SK-N-SH (cell line): ENCODE measurements at regions not wholly inside any gene's neighbourhood (a gene's known extent, or its start where the extent isn't known, plus 50 kb on each side); places are given as distances from the start of the nearest gene placed in this dataset.
A peak's percentile ranks its signal among the peaks of the same experiment; 100 is the strongest.

ENCODE experiments used
- CTCF ChIA-PET: fragments of 300-600, 350-600 bp; formaldehyde crosslinking; extraction: SDS; loops from one replicate; lab custom pipeline; 2021; lab: Yijun Ruan, JAX
- POLR2A ChIA-PET: fragments of 350-600 bp; sonication (Branson Sonifier 250); formaldehyde crosslinking; extraction: SDS; loops from one replicate; lab custom pipeline; 2020; ENCODE audit warnings: antibody characterized with exemption, inconsistent platforms; lab: Yijun Ruan, JAX
- DNase-seq: peaks from one replicate; pipeline ENCODE4 v3.0.0; 2012
- H2AFZ ChIP-seq: fragments of 200-600 bp; sonication (generic); 2 replicates; pipeline ENCODE4 v1.8.1; 2016; ENCODE audit warnings: antibody characterized with exemption, mild to moderate bottlenecking, low read depth
- H3F3A ChIP-seq: fragments of 200-600 bp; sonication (generic); replicated peaks from 2 replicates; pipeline ENCODE3; 2016; ENCODE audit warnings: antibody characterized with exemption, mild to moderate bottlenecking; ENCODE audit not compliant: insufficient read depth
- H3K27ac ChIP-seq, 2 experiments: fragments of 200-500 bp in 1 of 2; fragments of 200-600 bp in 1 of 2; sonication (Bioruptor generic) in 1 of 2; sonication (generic), shearing (Covaris generic) in 1 of 2; 2 replicates each; pipeline versions ENCODE4 v1.5.1 to v1.6.1; 2014 to 2016; ENCODE audit warnings: low read depth in 2 of 2, inconsistent platforms in 1 of 2, low read length in 1 of 2, mild to moderate bottlenecking in 1 of 2, mixed read lengths in 1 of 2
- H3K27me3 ChIP-seq: fragments of 200-600 bp; sonication (generic), shearing (Covaris generic); 2 replicates; pipeline ENCODE4 v1.6.1; 2016; ENCODE audit warnings: mixed run types; ENCODE audit not compliant: insufficient read depth
- H3K36me3 ChIP-seq, 2 experiments: fragments of 200-500 bp in 1 of 2; fragments of 200-600 bp in 1 of 2; sonication (Bioruptor generic) in 1 of 2; sonication (generic) in 1 of 2; replicated peaks in 1 of 2; 2 replicates each; pipeline versions ENCODE3 to v1.5.1; 2014 to 2016; ENCODE audit warnings: low read length in 1 of 2, mild to moderate bottlenecking in 1 of 2; ENCODE audit not compliant: insufficient read depth in 2 of 2, control insufficient read depth in 1 of 2
- H3K4me1 ChIP-seq, 2 experiments: fragments of 200-500 bp in 1 of 2; fragments of 200-600 bp in 1 of 2; sonication (Bioruptor generic) in 1 of 2; sonication (generic), shearing (Covaris generic) in 1 of 2; 2 replicates each; pipeline versions ENCODE4 v1.5.1 to v1.6.1; 2014 to 2016; ENCODE audit warnings: low read depth in 1 of 2, low read length in 1 of 2, mixed run types in 1 of 2; ENCODE audit not compliant: insufficient read depth in 2 of 2, control insufficient read depth in 1 of 2
- H3K4me2 ChIP-seq: fragments of 200-600 bp; sonication (generic), shearing (Covaris generic); 2 replicates; pipeline ENCODE4 v1.6.1; 2017; ENCODE audit warnings: mixed run types
- H3K4me3 ChIP-seq, 2 experiments: fragments of 200-500 bp in 1 of 2; fragments of 200-600 bp in 1 of 2; sonication (Bioruptor generic) in 1 of 2; sonication (generic), shearing (Covaris generic) in 1 of 2; 2 replicates each; pipeline versions ENCODE4 v1.5.1 to v1.8.1; 2014 to 2016; ENCODE audit warnings: low read depth in 2 of 2, inconsistent platforms in 1 of 2, low read length in 1 of 2, mild to moderate bottlenecking in 1 of 2, mixed read lengths in 1 of 2, moderate library complexity in 1 of 2
- H3K79me2 ChIP-seq: fragments of 200-600 bp; sonication (generic); 2 replicates; pipeline ENCODE4 v1.8.1; 2017; ENCODE audit warnings: mild to moderate bottlenecking; ENCODE audit not compliant: insufficient read depth
- H3K9ac ChIP-seq: fragments of 200-600 bp; sonication (generic); 2 replicates; pipeline ENCODE4 v1.6.1; 2017; ENCODE audit warnings: mixed run types
- H3K9me2 ChIP-seq: fragments of 200-600 bp; sonication (generic); 2 replicates; pipeline ENCODE4 v1.6.1; 2017; ENCODE audit warnings: mixed run types
- H3K9me3 ChIP-seq: fragments of 200-600 bp; sonication (generic); 2 replicates; pipeline ENCODE4 v1.6.1; 2017; ENCODE audit warnings: mixed run types, mild to moderate bottlenecking, moderate library complexity
- H4K20me1 ChIP-seq: fragments of 200-600 bp; sonication (generic); 2 replicates; pipeline ENCODE4 v1.6.1; 2017; ENCODE audit warnings: mild to moderate bottlenecking, mixed run types; ENCODE audit not compliant: insufficient read depth
- CHD2 ChIP-seq: fragments of 150-350 bp; IDR thresholded peaks from 2 replicates; pipeline ENCODE4 v1.6.1; 2018; ENCODE audit warnings: low read length; ENCODE audit not compliant: partially characterized antibody
- CTCF ChIP-seq: fragments of 200-600 bp; sonication (generic); IDR thresholded peaks from 2 replicates; pipeline ENCODE4 v1.6.1; 2017; ENCODE audit warnings: antibody characterized with exemption, mild to moderate bottlenecking, moderate library complexity
- ELF1 ChIP-seq: IDR thresholded peaks from 2 replicates; pipeline ENCODE4 v1.4.0; 2012
- EP300 ChIP-seq, 2 experiments: IDR thresholded peaks; 2 replicates each; pipeline versions ENCODE4 v1.4.0 to v1.6.1; 2012; ENCODE audit warnings: borderline replicate concordance in 1 of 2, low read depth in 1 of 2, low read length in 1 of 2
- EZH2phosphoT487 ChIP-seq: fragments of 200-600 bp; sonication (generic); IDR thresholded peaks from 2 replicates; pipeline ENCODE4 v1.6.1; 2017; ENCODE audit warnings: low read depth, mixed run types, mild to moderate bottlenecking, antibody characterized with exemption, moderate library complexity, borderline replicate concordance
- FOSL2 ChIP-seq: IDR thresholded peaks from 2 replicates; pipeline ENCODE4 v1.4.0; 2012; ENCODE audit warnings: low read depth, mild to moderate bottlenecking, moderate library complexity, borderline replicate concordance
- FOXJ3 ChIP-seq: sonication (generic); formaldehyde crosslinking; IDR thresholded peaks from 2 replicates; pipeline ENCODE4 v1.5.1; 2020; ENCODE audit warnings: mild to moderate bottlenecking, missing genetic modification reagents
- GABPA ChIP-seq: IDR thresholded peaks from 2 replicates; pipeline ENCODE4 v1.4.0; 2012; ENCODE audit warnings: low read depth, mild to moderate bottlenecking
- JUND ChIP-seq: IDR thresholded peaks from 2 replicates; pipeline ENCODE4 v1.4.0; 2012
- MAX ChIP-seq: IDR thresholded peaks from 2 replicates; pipeline ENCODE4 v1.4.0; 2012; ENCODE audit warnings: low read depth
- MXI1 ChIP-seq: IDR thresholded peaks from 2 replicates; pipeline ENCODE4 v1.6.1; 2012; ENCODE audit warnings: mild to moderate bottlenecking, low read depth, low read length, improper control_type of control experiment
- NFIC ChIP-seq: IDR thresholded peaks from 2 replicates; pipeline ENCODE4 v1.4.0; 2012; ENCODE audit warnings: borderline replicate concordance
- NRF1 ChIP-seq: IDR thresholded peaks from 2 replicates; pipeline ENCODE4 v1.6.1; 2012; ENCODE audit warnings: low read depth, mild to moderate bottlenecking, low read length
- PBX3 ChIP-seq: IDR thresholded peaks from 2 replicates; pipeline ENCODE4; 2012
- RAD21 ChIP-seq: IDR thresholded peaks from 2 replicates; pipeline ENCODE4 v1.6.1; 2012; ENCODE audit warnings: mild to moderate bottlenecking, low read length
- RFX5 ChIP-seq: IDR thresholded peaks from 2 replicates; pipeline ENCODE4 v1.6.1; 2012; ENCODE audit warnings: mild to moderate bottlenecking, improper control_type of control experiment, low read length
- RXRA ChIP-seq: IDR thresholded peaks from 2 replicates; pipeline ENCODE4 v1.4.0; 2012; ENCODE audit warnings: low read depth, mild to moderate bottlenecking, borderline replicate concordance
- SMC3 ChIP-seq: IDR thresholded peaks from 2 replicates; pipeline ENCODE4 v1.6.1; 2012; ENCODE audit warnings: low read depth, low read length, improper control_type of control experiment
- TCF12 ChIP-seq: IDR thresholded peaks from 2 replicates; pipeline ENCODE4 v1.4.0; 2012
- ZBTB33 ChIP-seq: IDR thresholded peaks from 2 replicates; pipeline ENCODE4 v1.4.0; 2012; ENCODE audit warnings: low read depth, borderline replicate concordance
- WGBS: methylation state at CpG from one replicate; pipeline ENCODE4 v1.1.6; 2017; ENCODE audit warnings: low lambda C conversion rate; 5-methylcytosine and 5-hydroxymethylcytosine counted together

DNA sequence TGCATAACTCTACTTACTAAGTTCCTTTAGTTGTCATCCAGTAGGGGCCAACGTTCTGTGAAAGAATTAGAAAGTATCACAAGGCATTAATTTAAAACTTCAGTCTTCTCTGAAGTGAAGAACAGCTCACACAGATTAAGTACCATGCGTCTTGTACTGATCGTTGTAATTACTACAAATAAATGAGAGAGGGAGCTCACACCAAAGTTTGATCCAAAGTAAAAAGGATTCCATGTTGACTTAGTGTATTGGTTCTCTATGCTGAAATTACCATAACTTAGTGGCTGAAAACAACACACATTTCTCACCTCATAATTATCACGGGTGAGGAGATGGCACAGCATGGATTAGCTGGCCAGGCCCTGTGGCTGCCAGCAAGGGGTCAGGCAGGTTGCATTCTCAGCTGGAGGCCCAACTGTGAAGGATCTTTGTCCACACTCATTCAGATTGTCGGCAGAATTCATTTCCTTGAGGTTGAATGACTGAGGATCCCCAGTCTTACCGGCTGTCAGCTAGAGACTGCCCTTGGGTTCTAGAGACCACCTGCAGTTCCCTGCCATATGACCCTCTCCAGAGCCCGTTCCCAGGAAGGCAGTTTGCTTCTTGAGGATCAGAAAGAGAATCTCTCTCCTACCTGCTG is 169.1 kb downstream of the YTHDC2 start:
- H3K4me3 ChIP-seq = no peak overlapping the region
- 18% methylated on average over 7 of the region's 7 CpGs for WGBS
- no peaks in the 10 kb centered on the region for H4K20me1 ChIP-seq
- H3K9me3 ChIP-seq = no peaks in the 10 kb centered on the region
- TF ChIP-seq EP300 (IDR thresholded peaks at IDR 0.05; ENCODE audit: borderline replicate concordance in 1 of 2, low read depth in 1 of 2, low read length in 1 of 2) (no peak), CTCF (0 out of 2 replicates have a peak, but pooled peaks have one; percentile 16), TCF12 (no peak), RAD21 (peak; percentile 27; the same call in 1 of the 2 replicates), CHD2 (no peak), SMC3 (0 out of 2 replicates have a peak, but pooled peaks have one; percentile 13), FOSL2 (no peak), JUND (no peak), FOXJ3 (CRISPR knock-in tag) (no peak), GABPA (no peak), MXI1 (no peak), MAX (no peak), PBX3 (no peak)
- H3K9ac ChIP-seq = no peak overlapping the region
- CTCF ChIA-PET = interaction anchor here (1.1 to 1.4 kb wide), 2 partner anchors 764 to 768 kb away, joined by 3 to 5 read pairs; no protein-coding TSS in a partner anchor
- H3K27ac ChIP-seq = no peak overlapping the region
- POLR2A ChIA-PET = no interaction called here
- H3K79me2 ChIP-seq = no peaks in the 10 kb centered on the region
- DNase-seq = no peak
- H3K27me3 ChIP-seq = no peaks in the 10 kb centered on the region; the same call in 1 of the 2 replicates
- H3K9me2 ChIP-seq = no peaks in the 10 kb centered on the region
- H3F3A ChIP-seq = no peaks in the 10 kb centered on the region
- H3K36me3 ChIP-seq = no peaks in the 10 kb centered on the region
- no peak overlapping the region for H3K4me2 ChIP-seq
- no peak overlapping the region for H2AFZ ChIP-seq
- no peaks in the 10 kb centered on the region for H3K4me1 ChIP-seq

- Histone ChIP-seq H3K9me3 (no peaks in the 10 kb centered on the region), H3K27ac (no peak overlapping the region)
These were observed 169.7 kb downstream of the YTHDC2 start for GRCh38 chr5:113683211-113683610.

More at GRCh38 chr5:113683211-113683610, 169.7 kb downstream of the YTHDC2 start:
- no peaks in the 10 kb centered on the region for H4K20me1 ChIP-seq
- no peaks in the 10 kb centered on the region for H3K4me1 ChIP-seq
- TF ChIP-seq EZH2phosphoT487 (no peak), ELF1 (no peak), RXRA (no peak), NRF1 (no peak), FOXJ3 (CRISPR knock-in tag) (no peak), CHD2 (no peak), NFIC (no peak), GABPA (no peak), ZBTB33 (no peak), RAD21 (no peak), RFX5 (no peak)
- H3K36me3 ChIP-seq = no peaks in the 10 kb centered on the region
- no peak overlapping the region for H2AFZ ChIP-seq
- no peak overlapping the region for H3K4me3 ChIP-seq
- H3K9ac ChIP-seq = no peak overlapping the region
- POLR2A ChIA-PET = no interaction called here
- H3K9me2 ChIP-seq = no peaks in the 10 kb centered on the region
- no peaks in the 10 kb centered on the region for H3K79me2 ChIP-seq
- WGBS = 4% methylated on average over 2 of the region's 2 CpGs
- no peak for DNase-seq
- H3K4me2 ChIP-seq = no peak overlapping the region
- CTCF ChIA-PET = interaction anchor here (0.6 to 1.4 kb wide), 2 partner anchors 764 to 1016 kb away, joined by 3 read pairs; no protein-coding TSS in a partner anchor
- no peaks in the 10 kb centered on the region; the same call in 1 of the 2 replicates for H3K27me3 ChIP-seq
- H3F3A ChIP-seq = no peaks in the 10 kb centered on the region
